Heart right ventricle (tissue), 16 donors: ENCODE measurements at regions not wholly inside any gene's neighbourhood (a gene's known extent, or its start where the extent isn't known, plus 50 kb on each side); places are given as distances from the start of the nearest gene placed in this dataset.
"Not testable (repeated sequence)": the region's sequence is repeated elsewhere in the genome, so short reads cannot be mapped to it uniquely, and the experiment has no call there.

Experiments
- ATAC-seq, 8 donors: fragments of 200-7000 bp; cut with Tn5 transposase; one replicate each; pipeline ENCODE4 v1.9.1; 2020; ENCODE audit warnings: mild to moderate bottlenecking in 8 of 8, moderate library complexity in 8 of 8, moderate number of reproducible peaks in 1 of 8
- DNase-seq, 2 donors: peaks; one replicate each; pipeline ENCODE4 v3.0.0-alpha.2; 2020
- H3K27ac ChIP-seq, 10 donors: fragments of 200-600 bp; sonication (generic) in 2 of 10; one replicate each; pipeline versions ENCODE4 v1.5.0 to v1.8.0; 2020 to 2022; ENCODE audit warnings: mild to moderate bottlenecking in 3 of 10
- H3K27me3 ChIP-seq, 7 donors: fragments of 200-600 bp; one replicate each; pipeline ENCODE4 v1.8.0; 2021 to 2022; ENCODE audit warnings: mild to moderate bottlenecking in 2 of 7
- H3K36me3 ChIP-seq, 9 donors: fragments of 200-600 bp; sonication (generic) in 1 of 9; one replicate each; pipeline versions ENCODE4 v1.5.0 to v1.8.0; 2020 to 2022; ENCODE audit warnings: mild to moderate bottlenecking in 2 of 9
- H3K4me1 ChIP-seq, 9 donors: fragments of 200-600 bp; sonication (generic) in 1 of 9; one replicate each; pipeline versions ENCODE4 v1.5.0 to v1.8.0; 2020 to 2022; ENCODE audit warnings: mild to moderate bottlenecking in 4 of 9
- H3K4me3 ChIP-seq, 10 donors: fragments of 200-600 bp; sonication (generic) in 2 of 10; one replicate each; pipeline versions ENCODE4 v1.5.0 to v1.8.0; 2020 to 2022; ENCODE audit warnings: mild to moderate bottlenecking in 7 of 10, moderate library complexity in 2 of 10
- H3K9me3 ChIP-seq, 11 donors: fragments of 200-600 bp in 10 of 11; sonication (generic) in 2 of 11; one replicate each; pipeline versions ENCODE4 v1.5.0 to v1.8.0; 2013 to 2022; ENCODE audit warnings: mild to moderate bottlenecking in 2 of 11, control low read depth in 1 of 11, moderate library complexity in 1 of 11
- WGBS, 2 donors: extraction: QIAGEN DNeasy Blood & Tissue Kit; methylation state at CpG; one replicate each; pipeline ENCODE4 v1.1.7; 2013; ENCODE audit warnings: inconsistent platforms in 1 of 2; 5-methylcytosine and 5-hydroxymethylcytosine counted together
- intact Hi-C, 10 donors: fragments of 100-400 bp; cut with DNase I; formaldehyde crosslinking; loops; one replicate each; pipeline versions ENCODE4 v1.11.1 to v1.14.2; 2022
- microRNA-seq, 2 donors: library from miRNA; unstranded; fragments of <30 nt; microRNA quantifications; one replicate each; pipeline ENCODE4 v1.2.0, GENCODE V29; 2021
- TF ChIP-seq, protein P1 (sequence below), 9 donors: fragments of 200-600 bp; sonication (generic) in 2 of 9; IDR thresholded peaks; one replicate each; pipeline versions ENCODE4 v1.5.0 to v1.8.0; 2021 to 2022; ENCODE audit warnings: antibody characterized with exemption in 9 of 9, mild to moderate bottlenecking in 5 of 9, moderate library complexity in 1 of 9
- donor health status: Arrhythmogenic right ventricular cardiomyopathy.
- donor health status: ischemic (EF 13 %, LVEDD 7.1; RV severe dilation, severe dysfunction).
- donor health status: healthy with polysubstance abuse.
- donor health status: DM: no; HTN: yes; CAD: no.
- donor health status: DM: no; HTN: no; CAD: no.
- donor health status: ischemic (EF 25% LVEDD 6.9; RV normal size, moderate dysfunction).
- donor health status: ischemic (EF 25% LVEDD 5.7; RV mildly dilated, moderate dysfunction).
- donor health status: healthy.
- donor health status: DM: yes; HTN: yes; CAD: no.
- donor health status: Ischemic cardiomyopathy.
- donor health status: ischemic (EF 35%, LVEDD 5.7; RV mildly dilated, moderate dysfunction).
- donor health status: nonischemic (EF 11% LVEDD 7.7; RV severe dilation, severe dysfunction).
- donor health status: DM: yes; HTN: yes; CAD: no.
- donor health status: PGD.
- donor health status: ischemic (EF 29% LVEDD 5.4; RV normal size, mild dysfunction).
- donor health status: nonischemic (EF 23%, LVEDD 6.1; RV moderate dilation, normal function).

DNA sequence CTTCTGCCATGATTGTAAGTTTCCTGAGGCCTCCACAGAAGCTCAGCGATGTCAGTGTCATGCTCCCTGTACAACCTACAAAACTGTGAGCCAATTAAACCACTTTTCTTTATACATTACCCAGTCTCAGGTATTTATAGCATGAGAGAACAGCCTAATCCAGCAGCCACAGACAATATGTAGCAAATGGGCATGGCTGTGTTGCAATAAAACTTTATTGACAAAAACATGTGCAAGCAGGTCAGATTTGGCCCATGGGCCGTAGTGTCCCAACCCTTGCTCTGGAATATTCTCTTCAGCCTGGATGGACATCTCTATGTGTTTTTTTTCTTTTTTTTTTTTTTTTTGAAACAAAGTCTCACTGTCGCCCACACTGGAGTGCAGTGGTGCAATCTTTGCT lies 60.9 kb upstream of the EEF2KMT start:
- intact Hi-C loops = no loop called here

DNA sequence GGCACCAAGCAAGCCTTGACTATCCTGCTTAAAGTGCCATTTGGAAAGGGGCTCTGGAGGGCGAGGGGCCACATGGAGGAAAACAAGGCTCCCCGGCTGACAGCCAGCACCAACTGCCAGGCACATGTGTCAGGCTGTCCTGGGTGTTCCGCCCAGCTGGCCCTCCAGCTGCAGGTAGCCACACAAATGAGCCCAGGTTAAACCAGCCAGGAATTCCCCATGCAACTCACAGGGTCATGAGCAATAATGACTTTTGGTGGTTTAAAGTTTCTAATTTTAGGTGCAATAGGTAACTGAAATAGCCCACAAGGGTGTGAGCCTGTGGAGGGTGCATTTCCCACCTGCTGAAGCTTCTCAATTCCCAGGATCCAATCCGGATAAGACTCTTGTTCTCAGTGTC lies 58.9 kb upstream of the EEF2KMT start:
- H3K4me3 ChIP-seq, intact Hi-C loops, H3K36me3 ChIP-seq, H3K27me3 ChIP-seq, DNase-seq, ATAC-seq, H3K9me3 ChIP-seq, H3K27ac ChIP-seq, H3K4me1 ChIP-seq: not testable (repeated sequence)
- WGBS, 2 donors = 77 to 88% methylated on average over 4 of the region's 4 CpGs

More for the DNA sequence above, 60.9 kb upstream of the EEF2KMT start:
- Histone ChIP-seq H3K4me3 (no peak overlapping the region), H3K36me3 (no peaks in the 10 kb centered on the region), H3K4me1 (no peaks in the 10 kb centered on the region), H3K9me3 (peaks cover 0 to 22% (median 0%) of the 10 kb centered on the region in 11 donors), H3K27ac (no peak overlapping the region), H3K27me3 (peaks cover 0 to 5% (median 0%) of the 10 kb centered on the region in 7 donors)
- TF ChIP-seq, protein P1, sequence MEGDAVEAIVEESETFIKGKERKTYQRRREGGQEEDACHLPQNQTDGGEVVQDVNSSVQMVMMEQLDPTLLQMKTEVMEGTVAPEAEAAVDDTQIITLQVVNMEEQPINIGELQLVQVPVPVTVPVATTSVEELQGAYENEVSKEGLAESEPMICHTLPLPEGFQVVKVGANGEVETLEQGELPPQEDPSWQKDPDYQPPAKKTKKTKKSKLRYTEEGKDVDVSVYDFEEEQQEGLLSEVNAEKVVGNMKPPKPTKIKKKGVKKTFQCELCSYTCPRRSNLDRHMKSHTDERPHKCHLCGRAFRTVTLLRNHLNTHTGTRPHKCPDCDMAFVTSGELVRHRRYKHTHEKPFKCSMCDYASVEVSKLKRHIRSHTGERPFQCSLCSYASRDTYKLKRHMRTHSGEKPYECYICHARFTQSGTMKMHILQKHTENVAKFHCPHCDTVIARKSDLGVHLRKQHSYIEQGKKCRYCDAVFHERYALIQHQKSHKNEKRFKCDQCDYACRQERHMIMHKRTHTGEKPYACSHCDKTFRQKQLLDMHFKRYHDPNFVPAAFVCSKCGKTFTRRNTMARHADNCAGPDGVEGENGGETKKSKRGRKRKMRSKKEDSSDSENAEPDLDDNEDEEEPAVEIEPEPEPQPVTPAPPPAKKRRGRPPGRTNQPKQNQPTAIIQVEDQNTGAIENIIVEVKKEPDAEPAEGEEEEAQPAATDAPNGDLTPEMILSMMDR (IDR thresholded peaks at IDR 0.05) = no peak
- DNase-seq (no peak), ATAC-seq (no peak)
- 87% methylated on average over 3 of the region's 3 CpGs for WGBS, 2 donors

DNA sequence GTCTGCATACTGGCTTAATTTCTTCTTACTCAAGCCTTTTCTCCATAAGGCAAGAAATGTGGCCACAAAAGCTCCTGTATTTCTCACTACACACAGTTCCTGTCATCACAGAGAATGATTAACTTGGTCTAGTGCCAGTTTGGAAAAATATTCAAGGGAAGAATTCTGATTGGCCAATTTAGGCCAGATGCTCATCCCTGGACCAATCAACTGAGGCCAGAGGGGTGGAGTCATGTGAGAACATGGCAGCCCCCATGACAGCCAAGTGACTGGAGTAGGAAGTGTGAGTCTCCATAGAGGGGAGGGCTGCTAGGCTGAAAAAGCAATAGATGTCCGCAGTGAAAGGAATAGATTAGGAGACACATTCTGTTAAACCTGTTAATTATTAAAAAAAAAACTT lies 56.4 kb upstream of the EEF2KMT start:
- 88 to 97% methylated on average over 1 of the region's 1 CpG for WGBS, 2 donors
- ATAC-seq, H3K27ac ChIP-seq, H3K27me3 ChIP-seq, H3K4me3 ChIP-seq, H3K36me3 ChIP-seq, intact Hi-C loops, H3K4me1 ChIP-seq, H3K9me3 ChIP-seq, DNase-seq: not testable (repeated sequence)

DNA sequence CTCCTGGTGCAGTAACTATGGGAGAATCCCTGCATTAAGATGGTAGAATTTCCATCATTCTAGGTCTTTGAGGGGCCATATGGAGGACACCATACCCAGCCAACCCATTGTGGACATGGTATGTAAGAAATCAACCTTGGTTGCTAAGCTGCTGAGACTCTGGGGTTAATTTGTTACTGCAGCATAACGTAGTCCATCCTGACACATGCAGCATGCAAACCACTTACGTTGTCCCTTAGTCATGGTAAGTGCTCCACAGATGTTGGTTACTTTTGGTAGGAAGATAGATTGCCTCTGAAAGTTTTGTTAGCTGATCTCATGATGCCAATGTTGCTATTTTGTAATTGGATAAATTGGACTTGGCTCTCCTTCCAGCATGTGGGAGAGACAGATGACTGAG lies 53.8 kb upstream of the EEF2KMT start:
- ATAC-seq, intact Hi-C loops: not testable (repeated sequence)
- WGBS, 2 donors = 62 to 82% methylated on average over 2 of the region's 2 CpGs

More for the DNA sequence above, 53.8 kb upstream of the EEF2KMT start:
- H3K4me1 ChIP-seq, H3K9me3 ChIP-seq, H3K36me3 ChIP-seq, H3K4me3 ChIP-seq, H3K27me3 ChIP-seq, DNase-seq, H3K27ac ChIP-seq: not testable (repeated sequence)

Small RNA genes lying in the stretch of these regions (microRNA-seq; reads per million reads assigned to microRNA genes)
- 0 reads per million in 2 donors for gene MIR8065
